ENCODE measurements at regions not wholly inside any gene's neighbourhood (a gene's known extent, or its start where the extent isn't known, plus 50 kb on each side); places are given as distances from the start of the nearest gene placed in this dataset.

GRCh38 chr5:164885179-164885578 is 1379.8 kb downstream of the MAT2B start:
- no peak for TF ChIP-seq CTCF (IDR thresholded peaks at IDR 0.05)

GRCh38 chr5:164893071-164893470 is 1387.7 kb downstream of the MAT2B start:
- Histone ChIP-seq H3K9me3 (peaks cover 0 to 10% (median 3%) of the 10 kb centered on the region in 3 donors), H3K27me3 (no peaks in the 10 kb centered on the region), H3K4me3 (no peak overlapping the region), H3K27ac (no peak overlapping the region), H3K4me1 (no peaks in the 10 kb centered on the region), H3K36me3 (no peaks in the 10 kb centered on the region)
- no peak for TF ChIP-seq CTCF (IDR thresholded peaks at IDR 0.05)
- intact Hi-C loops (cut with DNase I; ENCODE audit: low total_unique reads) = no loop called here
- no peak for DNase-seq

More at GRCh38 chr5:164885179-164885578, 1379.8 kb downstream of the MAT2B start:
- H3K4me1 ChIP-seq = no peaks in the 10 kb centered on the region
- no peaks in the 10 kb centered on the region for H3K27me3 ChIP-seq
- no peak for DNase-seq
- intact Hi-C loops (cut with DNase I; ENCODE audit: low total_unique reads) = no loop called here
- H3K9me3 ChIP-seq = no peaks in the 10 kb centered on the region
- H3K27ac ChIP-seq = no peak overlapping the region
- H3K4me3 ChIP-seq = no peak overlapping the region
- H3K36me3 ChIP-seq = no peaks in the 10 kb centered on the region

GRCh38 chr5:164898705-164899104 is 1393.3 kb downstream of the MAT2B start:
- no peak for TF ChIP-seq CTCF (IDR thresholded peaks at IDR 0.05)
- Histone ChIP-seq H3K4me3 (no peak overlapping the region), H3K36me3 (no peaks in the 10 kb centered on the region), H3K4me1 (no peaks in the 10 kb centered on the region), H3K27me3 (no peaks in the 10 kb centered on the region), H3K9me3 (no peaks in the 10 kb centered on the region), H3K27ac (no peak overlapping the region)
- DNase-seq = no peak
- intact Hi-C loops (cut with DNase I; ENCODE audit: low total_unique reads) = no loop called here

- intact Hi-C loops (cut with DNase I; ENCODE audit: low total_unique reads) = no loop called here
- TF ChIP-seq CTCF (IDR thresholded peaks at IDR 0.05) = no peak
Measured at GRCh38 chr5:164909673-164910072, 1404.3 kb downstream of the MAT2B start.

GRCh38 chr5:164921722-164922121 is 1416.3 kb downstream of the MAT2B start:
- H3K9me3 ChIP-seq = peaks cover 0 to 3% (median 1%) of the 10 kb centered on the region in 3 donors
- H3K36me3 ChIP-seq = no peaks in the 10 kb centered on the region
- H3K4me1 ChIP-seq = no peaks in the 10 kb centered on the region
- no peak overlapping the region for H3K4me3 ChIP-seq
- no peaks in the 10 kb centered on the region for H3K27me3 ChIP-seq
- H3K27ac ChIP-seq = no peak overlapping the region
- no peak for DNase-seq
- intact Hi-C loops (cut with DNase I; ENCODE audit: low total_unique reads) = no loop called here
- no peak for TF ChIP-seq CTCF (IDR thresholded peaks at IDR 0.05)

More at GRCh38 chr5:164909673-164910072, 1404.3 kb downstream of the MAT2B start:
- no peak for DNase-seq
- H3K27me3 ChIP-seq = no peaks in the 10 kb centered on the region
- no peak overlapping the region for H3K4me3 ChIP-seq
- H3K27ac ChIP-seq = no peak overlapping the region
- H3K36me3 ChIP-seq = no peaks in the 10 kb centered on the region
- H3K9me3 ChIP-seq = no peaks in the 10 kb centered on the region
- H3K4me1 ChIP-seq = no peaks in the 10 kb centered on the region

- no peak for TF ChIP-seq CTCF (IDR thresholded peaks at IDR 0.05)
- no peaks in the 10 kb centered on the region for H3K36me3 ChIP-seq
- intact Hi-C loops (cut with DNase I; ENCODE audit: low total_unique reads) = no loop called here
Measured at GRCh38 chr5:164934039-164934438, 1428.6 kb downstream of the MAT2B start.

More at GRCh38 chr5:164934039-164934438, 1428.6 kb downstream of the MAT2B start:
- Histone ChIP-seq H3K27ac (no peak overlapping the region), H3K27me3 (no peaks in the 10 kb centered on the region), H3K4me3 (no peak overlapping the region), H3K9me3 (no peaks in the 10 kb centered on the region), H3K4me1 (no peaks in the 10 kb centered on the region)
- no peak for DNase-seq

Measured in tibial artery (tissue), 4 donors.